ENCODE measurements at regions not wholly inside any gene's neighbourhood (a gene's known extent, or its start where the extent isn't known, plus 50 kb on each side); places are given as distances from the start of the nearest gene placed in this dataset.
"Not testable (repeated sequence)": the region's sequence is repeated elsewhere in the genome, so short reads cannot be mapped to it uniquely, and the experiment has no call there.

- DNase-seq (ENCODE audit: extremely low read depth in 1 of 4, low spot score in 3 of 4); H3K9me1 ChIP-seq (ENCODE audit: control insufficient read depth, insufficient read depth, low read length); H3K9me3 ChIP-seq (replicated peaks; ENCODE audit: control insufficient read depth, insufficient read depth, low read depth, low read length); H3K9ac ChIP-seq (ENCODE audit: insufficient read depth in 1 of 2, low read depth in 2 of 2, low read length in 2 of 2); POLR2A ChIA-PET; in situ Hi-C loops (cut with MboI); H2AFZ ChIP-seq (ENCODE audit: low read depth, low read length); H3K36me3 ChIP-seq (ENCODE audit: control insufficient read depth, insufficient read depth, low read length); intact Hi-C loops (cut with micrococcal nuclease); CTCF ChIA-PET (ENCODE audit: low intra/inter-chr PET ratio); H3K4me3 ChIP-seq; H3K4me2 ChIP-seq (ENCODE audit: insufficient read depth, low read length); H3K4me1 ChIP-seq (replicated peaks in 1 of 2; ENCODE audit: control insufficient read depth in 2 of 2, insufficient read depth in 2 of 2, low read length in 2 of 2); H3K79me2 ChIP-seq (ENCODE audit: control insufficient read depth, insufficient read depth, low read length); BruUV-seq (replicated peaks); FAIRE-seq; ATAC-seq; H3K27ac ChIP-seq (ENCODE audit: extremely low read depth, low read depth, low read length); H4K20me1 ChIP-seq (replicated peaks; ENCODE audit: control insufficient read depth, insufficient read depth, low read length): not testable (repeated sequence)
- peaks cover 0 to 15% of the 10 kb centered on the region in 2 experiments; a peak in 2 of 5 replicates for H3K27me3 ChIP-seq (ENCODE audit: control insufficient read depth in 2 of 2, insufficient read depth in 2 of 2, low read length in 2 of 2)
- WGBS (ENCODE audit: insufficient coverage, low coverage, missing lambda C conversion rate), result 2% methylated on average over 6 of the region's 6 CpGs
Measured at GRCh38 chr10:117481011-117481410, 61.5 kb upstream of the EMX2 start.

- Histone ChIP-seq H3K9me1 (ENCODE audit: control insufficient read depth, insufficient read depth, low read length) (no peaks in the 10 kb centered on the region), H3K79me2 (ENCODE audit: control insufficient read depth, insufficient read depth, low read length) (no peaks in the 10 kb centered on the region), H2AFZ (ENCODE audit: low read depth, low read length) (no peak overlapping the region), H3K9me3 (replicated peaks; ENCODE audit: control insufficient read depth, insufficient read depth, low read depth, low read length) (no peaks in the 10 kb centered on the region), H3K4me2 (ENCODE audit: insufficient read depth, low read length) (no peak overlapping the region), H3K4me3 (no peak overlapping the region), H3K9ac (ENCODE audit: insufficient read depth in 1 of 2, low read depth in 2 of 2, low read length in 2 of 2) (no peak overlapping the region; a peak in 1 of 4 replicates), H3K27me3 (ENCODE audit: control insufficient read depth in 2 of 2, insufficient read depth in 2 of 2, low read length in 2 of 2) (peaks cover 0 to 8% of the 10 kb centered on the region in 2 experiments; a peak in 2 of 5 replicates), H3K36me3 (ENCODE audit: control insufficient read depth, insufficient read depth, low read length) (no peaks in the 10 kb centered on the region), H4K20me1 (replicated peaks; ENCODE audit: control insufficient read depth, insufficient read depth, low read length) (no peaks in the 10 kb centered on the region), H3K4me1 (replicated peaks in 1 of 2; ENCODE audit: control insufficient read depth in 2 of 2, insufficient read depth in 2 of 2, low read length in 2 of 2) (no peaks in the 10 kb centered on the region), H3K27ac (ENCODE audit: extremely low read depth, low read depth, low read length) (no peak overlapping the region)
- no peak for ATAC-seq
- in situ Hi-C loops (cut with MboI) (no loop called here), intact Hi-C loops (cut with micrococcal nuclease) (no loop called here)
- POLR2A ChIA-PET, result interaction anchor here (0.8 kb wide), 2 partner anchors 8 to 12 kb away, joined by 3 read pairs; no protein-coding TSS in a partner anchor
- WGBS (ENCODE audit: insufficient coverage, low coverage, missing lambda C conversion rate), result 0% methylated on average over 1 of the region's 1 CpG
- no TSS peak for BruUV-seq (replicated peaks)
- DNase-seq (ENCODE audit: extremely low read depth in 1 of 4, low spot score in 3 of 4), result no peak
- TF ChIP-seq GTF2B (IDR thresholded peaks at IDR 0.05; ENCODE audit: extremely low read depth, insufficient read length) (no peak), RFX7 (CRISPR knock-in tag; IDR thresholded peaks at IDR 0.05) (no peak), E2F3 (CRISPR knock-in tag; IDR thresholded peaks at IDR 0.05) (no peak), ZNF146 (CRISPR knock-in tag; IDR thresholded peaks at IDR 0.05; ENCODE audit: unreplicated experiment) (no peak), ETV6 (IDR thresholded peaks at IDR 0.05; ENCODE audit: borderline replicate concordance in 1 of 2, low read depth in 2 of 2, low read length in 1 of 2) (no peak), ETV6 (CRISPR knock-in tag; IDR thresholded peaks at IDR 0.05; ENCODE audit: borderline replicate concordance) (no peak), MECOM (CRISPR knock-in tag; IDR thresholded peaks at IDR 0.05) (no peak)
- CTCF ChIA-PET (ENCODE audit: low intra/inter-chr PET ratio), result no interaction called here
- no peak for FAIRE-seq
Measured at GRCh38 chr10:117480097-117480496, 62.4 kb upstream of the EMX2 start.

All from K562 (cell line).